Liver (tissue), 3 donors: ENCODE measurements at regions not wholly inside any gene's neighbourhood (a gene's known extent, or its start where the extent isn't known, plus 50 kb on each side); places are given as distances from the start of the nearest gene placed in this dataset.

Source experiments
- CTCF ChIP-seq: fragments of 150-350 bp; IDR thresholded peaks from 2 replicates; pipeline ENCODE4 v1.5.1; 2017; ENCODE audit warnings: improper control_type of control experiment, low read depth, low read length; ENCODE audit not compliant: missing input control
- FOXA1 ChIP-seq: IDR thresholded peaks from 2 replicates; pipeline ENCODE4 v1.6.1; 2016; ENCODE audit warnings: antibody characterized with exemption
- RAD21 ChIP-seq, 2 donors: IDR thresholded peaks; 2 replicates each; pipeline ENCODE4 v1.6.1; 2016; ENCODE audit warnings: antibody characterized with exemption in 2 of 2, mild to moderate bottlenecking in 2 of 2
- donor health status: healthy.
- donor health status: healthy.

- TF ChIP-seq CTCF (no peak), FOXA1 (no peak), RAD21 (IDR thresholded peaks at IDR 0.05) (no peak)
These were observed 76.6 kb upstream of the ARID1B start for GRCh38 chr6:156700440-156701057.
